NCI-H774 (cell line): ENCODE measurements at regions not wholly inside any gene's neighbourhood (a gene's known extent, or its start where the extent isn't known, plus 50 kb on each side); places are given as distances from the start of the nearest gene placed in this dataset.
"Not testable (repeated sequence)": the region's sequence is repeated elsewhere in the genome, so short reads cannot be mapped to it uniquely, and the experiment has no call there.

Source experiments
- DNase-seq: peaks from one replicate; lab custom pipeline; 2025; lab: John Stamatoyannopoulos, UW

GRCh38 chr18:68429111-68429510 is 285.8 kb downstream of the TMX3 start:
- DNase-seq = no peak

- DNase-seq = no peak
Observed at GRCh38 chr18:68428661-68429060, 286.2 kb downstream of the TMX3 start.

GRCh38 chr18:68427951-68428401 is 286.9 kb downstream of the TMX3 start:
- DNase-seq = peak; percentile 52

GRCh38 chr18:68426731-68427315 is 288.1 kb downstream of the TMX3 start:
- no peak for DNase-seq

GRCh38 chr18:68418881-68419280 is 296.0 kb downstream of the TMX3 start:
- DNase-seq = no peak

GRCh38 chr18:68418226-68418868 is 296.6 kb downstream of the TMX3 start:
- no peak for DNase-seq

- DNase-seq = no peak
Observed at GRCh38 chr18:68417826-68418225, 297.1 kb downstream of the TMX3 start.

- peak; percentile 6 for DNase-seq
Observed at GRCh38 chr18:68417166-68417799, 297.6 kb downstream of the TMX3 start.

GRCh38 chr18:68414407-68414806 is 300.5 kb downstream of the TMX3 start:
- no peak for DNase-seq

GRCh38 chr18:68409576-68409975 is 305.3 kb downstream of the TMX3 start:
- no peak for DNase-seq

GRCh38 chr18:68406761-68407160 is 308.1 kb downstream of the TMX3 start:
- DNase-seq = no peak

- no peak for DNase-seq
Observed at GRCh38 chr18:68402784-68403183, 312.1 kb downstream of the TMX3 start.

- no peak for DNase-seq
Observed at GRCh38 chr18:68400889-68401288, 314.0 kb downstream of the TMX3 start.

GRCh38 chr18:68399721-68400120 is 315.2 kb downstream of the TMX3 start:
- DNase-seq = no peak

- no peak for DNase-seq
Observed at GRCh38 chr18:68397241-68398035, 317.5 kb downstream of the TMX3 start.

- DNase-seq = no peak
Observed at GRCh38 chr18:68394705-68395104, 320.2 kb downstream of the TMX3 start.

- no peak for DNase-seq
Observed at GRCh38 chr18:68391801-68392200, 323.1 kb downstream of the TMX3 start.

GRCh38 chr18:68387246-68387645 is 327.7 kb downstream of the TMX3 start:
- no peak for DNase-seq

GRCh38 chr18:68383979-68384378 is 330.9 kb downstream of the TMX3 start:
- DNase-seq = not testable (repeated sequence)

GRCh38 chr18:68376926-68377325 is 338.0 kb downstream of the TMX3 start:
- no peak for DNase-seq

GRCh38 chr18:68362907-68363306 is 352.0 kb downstream of the TMX3 start:
- no peak for DNase-seq

GRCh38 chr18:68355637-68356036 is 359.3 kb downstream of the TMX3 start:
- no peak for DNase-seq

GRCh38 chr18:68354176-68354575 is 360.7 kb downstream of the TMX3 start:
- no peak for DNase-seq
